NCI-H69 (cell line): ENCODE measurements at regions not wholly inside any gene's neighbourhood (a gene's known extent, or its start where the extent isn't known, plus 50 kb on each side); places are given as distances from the start of the nearest gene placed in this dataset.
"Not testable (repeated sequence)": the region's sequence is repeated elsewhere in the genome, so short reads cannot be mapped to it uniquely, and the experiment has no call there.

Experiments
- DNase-seq: peaks from one replicate; lab custom pipeline; 2025; lab: John Stamatoyannopoulos, UW

DNA sequence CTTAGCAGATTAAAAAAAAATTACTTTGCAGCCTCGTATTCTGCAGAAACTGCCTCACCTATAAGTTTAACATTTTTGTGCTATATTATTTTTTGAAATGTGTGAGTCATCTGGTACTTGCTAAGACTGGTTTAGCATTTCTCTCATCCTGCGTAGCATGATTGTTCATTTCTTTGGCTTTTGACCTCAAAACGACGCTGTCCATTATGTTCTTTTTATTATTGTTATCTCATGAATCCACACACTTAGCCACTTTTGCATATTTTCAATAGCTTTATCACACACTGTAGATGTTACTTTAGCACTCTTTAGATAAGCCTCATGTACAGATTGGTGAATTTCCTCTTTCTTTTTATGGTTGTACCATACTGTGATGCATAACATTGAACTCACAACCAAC lies 1004.9 kb upstream of the NCAM2 start:
- no peak for DNase-seq

DNA sequence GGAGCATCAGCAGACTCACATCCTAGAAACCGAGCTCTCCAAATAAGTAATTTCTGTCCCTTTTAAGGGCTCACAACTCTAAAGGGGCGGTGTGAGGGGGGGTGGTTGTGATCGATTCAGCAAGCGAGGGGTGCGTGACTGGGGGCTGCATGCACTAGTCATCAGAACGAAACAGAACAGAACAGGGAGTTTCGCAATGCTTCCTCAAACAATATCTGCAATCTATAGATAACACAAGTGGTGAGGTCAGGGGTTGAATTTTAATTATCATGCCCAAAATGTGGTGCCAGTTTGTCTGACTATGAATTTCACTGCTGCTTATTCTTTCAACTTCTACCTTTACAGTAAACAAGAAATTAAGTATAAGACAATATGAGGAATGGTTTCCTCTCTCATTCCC lies 1003.0 kb upstream of the NCAM2 start:
- no peak for DNase-seq

DNA sequence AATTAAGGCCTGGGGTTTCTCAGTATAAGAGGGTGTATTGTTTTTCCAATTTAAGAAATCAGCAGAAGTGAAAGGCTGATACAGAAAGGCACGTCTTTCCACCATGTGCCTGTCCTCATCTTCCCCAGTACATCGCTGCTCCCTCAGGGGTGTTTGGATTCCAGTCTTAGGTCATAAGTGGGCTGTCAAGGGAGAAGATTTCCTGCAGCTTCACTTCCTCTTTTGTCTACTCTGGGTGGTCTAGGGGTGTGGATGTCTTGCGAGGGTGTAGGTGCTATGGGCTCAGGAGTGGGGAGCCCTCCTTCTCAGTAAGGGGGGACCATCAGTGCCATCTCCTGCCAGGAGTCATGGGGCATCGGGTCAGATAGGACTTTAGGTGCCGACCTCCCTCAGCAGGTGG lies 999.8 kb upstream of the NCAM2 start:
- no peak for DNase-seq

DNA sequence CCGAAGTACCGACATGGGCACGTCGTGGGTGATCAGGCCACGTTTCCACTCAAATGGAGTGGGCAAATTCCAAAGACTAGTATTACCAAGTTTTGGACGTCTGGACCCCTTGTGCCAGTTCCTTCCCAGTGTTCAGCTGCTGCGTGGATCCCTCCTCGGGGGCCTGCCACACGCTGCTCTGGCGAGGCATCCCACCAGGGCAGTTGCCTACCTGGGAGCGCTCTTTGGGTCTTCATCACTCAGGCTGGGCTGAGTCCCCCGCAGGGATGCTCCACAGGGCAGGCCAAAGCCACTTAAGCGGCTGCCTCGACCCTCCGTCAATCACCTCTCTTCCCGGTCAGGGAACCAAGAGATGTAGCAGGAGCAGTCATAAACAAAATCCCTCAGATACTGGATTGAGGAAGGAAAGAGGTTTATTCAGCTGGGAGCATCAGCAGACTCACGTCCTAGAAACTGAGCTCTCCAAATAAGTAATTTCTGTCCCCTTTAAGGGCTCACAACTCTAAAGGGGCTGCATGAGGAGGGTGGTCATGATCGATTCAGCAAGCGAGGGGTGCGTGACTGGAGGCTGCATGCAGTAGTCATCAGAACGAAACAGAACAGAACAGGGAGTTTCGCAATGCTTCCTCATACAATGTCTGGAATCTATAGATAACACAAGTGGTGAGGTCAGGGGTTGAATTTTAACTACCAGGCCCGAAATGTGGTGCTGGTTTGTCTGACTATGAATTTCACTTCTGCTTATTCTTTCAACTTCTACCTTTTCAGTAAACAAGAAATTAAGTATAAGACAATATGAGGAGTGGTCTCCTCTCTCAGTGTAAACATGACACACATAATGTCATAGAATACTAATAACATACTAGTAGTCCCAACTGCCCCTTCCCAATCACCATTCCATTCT lies 998.6 kb upstream of the NCAM2 start:
- no peak for DNase-seq

DNA sequence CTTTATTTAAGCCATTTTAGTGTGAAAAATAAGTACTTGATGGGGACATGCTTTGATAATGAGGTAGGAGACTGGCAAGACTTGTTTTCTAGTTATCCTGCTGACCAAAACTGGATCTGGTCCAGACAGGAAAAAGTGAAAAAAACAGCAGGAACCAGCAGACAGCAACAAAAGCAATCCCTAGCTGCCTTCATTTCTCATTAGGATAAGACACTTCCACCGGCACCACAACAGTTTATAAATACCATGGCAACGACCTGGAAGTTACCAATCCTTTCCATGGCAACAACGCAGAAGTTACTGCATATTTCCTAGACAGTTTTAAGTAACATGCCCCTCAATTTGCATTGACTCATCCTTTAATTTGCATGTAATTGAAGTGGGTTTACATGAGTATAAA lies 993.8 kb upstream of the NCAM2 start:
- peak; percentile 77 for DNase-seq

DNA sequence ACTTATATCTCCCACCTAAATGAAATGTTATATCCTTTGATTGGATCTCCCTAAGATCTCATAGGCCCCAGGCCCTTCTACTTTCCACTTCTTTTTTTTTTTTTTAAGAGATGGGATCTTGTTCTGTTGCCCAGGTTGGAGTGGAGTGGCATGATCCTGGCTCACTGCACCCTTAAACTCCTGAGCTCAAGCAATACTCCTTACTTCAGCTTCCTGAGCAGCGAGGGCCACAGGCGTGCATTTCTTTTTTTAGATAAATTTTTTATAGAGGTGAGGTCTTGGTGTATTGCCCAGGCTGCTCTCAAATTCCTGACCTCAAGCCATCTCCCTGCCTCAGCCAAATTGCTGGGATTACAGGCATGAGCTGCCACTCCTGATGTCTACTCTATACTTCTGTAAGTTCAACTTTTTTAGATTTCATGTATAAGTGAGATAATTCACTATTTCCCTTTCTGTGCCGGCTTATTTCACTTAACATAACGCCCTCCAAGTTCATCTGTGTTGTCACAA lies 987.5 kb upstream of the NCAM2 start:
- DNase-seq = no peak

DNA sequence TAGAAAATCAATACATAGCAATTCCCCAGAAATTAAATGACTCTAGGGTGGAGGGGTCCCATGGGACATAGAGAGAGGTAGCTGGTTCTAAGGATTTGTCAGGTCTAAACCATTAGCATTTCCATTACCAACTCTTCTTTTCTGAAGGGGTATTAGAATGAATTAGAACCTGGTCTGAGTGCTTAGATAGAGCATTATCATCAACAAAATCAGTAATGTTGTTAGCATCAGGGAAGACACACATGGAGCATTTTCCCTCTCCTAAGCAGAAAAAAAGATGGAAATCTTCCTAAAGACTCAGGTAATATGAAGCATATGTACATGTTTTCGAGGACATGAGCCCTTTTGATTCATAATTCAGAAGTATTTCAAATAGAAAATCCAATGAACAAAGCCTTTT lies 984.4 kb upstream of the NCAM2 start:
- DNase-seq = peak; percentile 9

DNA sequence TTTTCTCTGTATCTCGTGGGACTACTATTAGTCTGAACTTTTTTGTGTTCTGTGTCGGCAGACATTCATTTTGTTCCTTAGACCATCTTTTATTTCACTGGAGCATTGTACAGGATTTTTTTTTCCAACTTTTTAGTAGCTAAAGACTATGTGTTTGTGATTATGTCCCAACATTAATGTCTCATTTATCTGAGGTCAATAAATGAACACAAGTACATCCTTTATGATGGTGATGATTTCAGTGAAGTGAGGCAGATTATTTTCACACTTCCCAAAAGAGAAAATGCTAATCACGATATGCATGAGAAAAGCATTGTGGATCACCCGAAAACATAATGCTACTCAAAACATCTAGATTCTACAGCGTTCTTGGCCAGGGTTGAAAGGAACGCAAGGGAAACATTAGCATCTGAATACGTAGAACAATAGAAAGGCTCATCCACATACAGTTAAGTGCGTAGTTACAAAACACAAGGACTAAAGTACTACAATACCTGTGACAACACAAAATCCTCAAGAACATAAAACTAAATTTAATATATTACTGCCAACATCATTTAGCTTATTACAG lies 981.7 kb upstream of the NCAM2 start:
- DNase-seq = no peak

DNA sequence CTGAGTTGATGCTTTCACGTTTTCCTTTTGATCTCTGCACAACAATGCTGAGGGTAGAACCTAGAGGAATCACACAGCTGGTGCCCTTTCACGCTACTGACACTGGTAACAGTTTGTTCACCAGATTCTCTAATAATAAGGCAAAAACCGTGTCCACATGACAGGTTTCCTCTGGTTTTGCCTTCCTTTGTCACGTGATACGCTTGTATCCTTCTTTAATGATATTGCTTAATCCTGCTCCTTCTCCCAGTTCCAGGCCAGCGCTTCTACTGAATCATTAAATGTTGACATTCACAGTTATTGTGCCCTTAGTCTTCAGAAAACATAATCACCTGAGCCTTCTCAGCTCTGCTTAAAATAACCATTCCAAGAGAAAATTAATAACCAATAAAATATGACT lies 978.2 kb upstream of the NCAM2 start:
- peak; percentile 37 for DNase-seq

DNA sequence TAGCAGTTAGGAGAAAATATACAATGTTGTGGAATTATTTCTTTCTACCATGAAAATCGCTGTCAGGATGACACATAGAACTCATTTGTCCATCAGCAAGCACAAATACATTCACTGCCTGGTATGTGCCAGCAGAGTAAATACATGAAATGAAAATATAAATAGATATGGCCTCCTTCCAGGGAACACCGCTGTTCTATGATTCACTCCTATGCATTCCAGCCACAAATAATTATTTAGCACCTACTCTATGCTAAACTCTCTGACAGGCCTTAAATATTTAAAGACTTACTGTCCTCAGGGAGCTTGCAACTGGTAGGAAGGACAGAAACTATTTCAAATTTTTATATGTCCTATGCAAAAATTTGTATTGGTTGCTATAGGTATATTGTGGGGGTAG lies 975.0 kb upstream of the NCAM2 start:
- DNase-seq = peak; percentile 15

DNA sequence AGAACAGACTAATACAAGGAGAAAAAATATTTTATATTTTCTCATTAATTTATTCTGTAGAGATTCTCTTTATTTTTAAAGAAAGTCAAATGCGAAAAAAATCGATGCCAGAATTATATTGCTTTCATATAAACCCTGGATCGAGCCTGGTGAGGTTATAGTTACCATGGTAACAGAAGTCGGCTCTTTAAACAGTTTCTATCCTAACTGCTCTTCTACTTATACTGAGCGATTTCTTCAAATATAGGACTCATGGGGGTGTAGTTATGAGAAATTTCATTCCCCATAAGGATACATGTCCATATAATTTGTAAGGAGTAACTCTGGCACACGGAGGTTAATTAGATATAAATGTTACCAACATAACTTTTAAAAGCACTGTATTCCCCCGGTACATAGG lies 973.5 kb upstream of the NCAM2 start:
- no peak for DNase-seq

DNA sequence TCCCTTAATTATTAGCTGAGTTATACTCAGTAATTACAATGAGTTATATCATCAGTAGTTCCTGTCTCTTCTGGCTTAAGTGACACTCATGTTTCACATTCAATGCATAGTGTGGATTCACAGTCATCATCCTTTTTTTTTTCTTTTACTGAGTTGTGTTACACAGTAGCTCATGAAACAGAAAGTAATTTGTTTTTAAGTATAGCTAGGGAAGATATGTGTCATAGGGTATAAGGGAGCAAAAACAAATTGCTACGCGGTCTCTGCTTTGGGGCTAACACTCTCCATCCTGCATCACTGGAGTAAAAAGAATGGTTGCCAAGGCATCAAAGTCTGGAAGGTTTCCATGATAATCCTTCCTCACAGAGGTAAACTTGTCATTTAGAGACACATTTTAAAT lies 971.7 kb upstream of the NCAM2 start:
- DNase-seq = no peak

DNA sequence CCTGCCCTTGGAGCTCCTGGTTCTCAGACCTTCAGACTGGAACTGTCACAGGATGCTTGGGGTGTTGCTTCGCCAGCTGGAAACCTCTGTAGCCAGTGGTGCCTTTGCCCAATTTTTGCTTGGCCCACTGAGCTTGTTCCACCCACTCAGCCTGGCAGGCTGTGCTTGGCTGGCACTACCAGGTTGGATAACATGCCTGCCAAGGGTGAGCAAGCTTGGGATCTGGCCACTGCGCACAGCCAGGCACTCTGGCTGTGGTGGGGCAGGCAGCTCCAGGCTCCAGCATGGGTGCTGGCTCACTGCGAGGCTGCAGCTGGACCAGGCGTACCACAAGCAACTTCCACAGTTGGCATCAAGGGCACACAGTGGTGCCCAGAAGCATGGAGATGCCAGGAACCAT lies 967.8 kb upstream of the NCAM2 start:
- no peak for DNase-seq

DNA sequence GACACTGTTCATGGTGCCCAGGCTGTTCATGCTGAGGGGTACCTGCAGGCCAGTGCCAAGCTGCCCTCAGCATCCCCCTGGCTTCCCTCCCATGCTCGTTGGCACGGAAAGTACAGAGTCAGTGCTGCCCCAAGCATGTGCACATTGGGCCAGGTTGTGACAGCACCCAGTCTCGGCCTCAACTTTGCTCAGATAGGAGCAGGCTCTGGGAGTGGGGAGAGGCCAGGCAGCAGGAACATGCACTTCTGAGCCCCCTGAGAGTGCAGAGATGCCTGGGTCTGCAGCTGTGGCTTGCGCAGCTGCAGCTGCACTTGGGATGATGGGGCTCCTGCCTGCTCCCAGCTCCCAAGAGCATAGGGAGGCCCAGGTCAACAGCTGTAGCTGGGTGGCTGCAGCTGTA lies 966.4 kb upstream of the NCAM2 start:
- DNase-seq = no peak

DNA sequence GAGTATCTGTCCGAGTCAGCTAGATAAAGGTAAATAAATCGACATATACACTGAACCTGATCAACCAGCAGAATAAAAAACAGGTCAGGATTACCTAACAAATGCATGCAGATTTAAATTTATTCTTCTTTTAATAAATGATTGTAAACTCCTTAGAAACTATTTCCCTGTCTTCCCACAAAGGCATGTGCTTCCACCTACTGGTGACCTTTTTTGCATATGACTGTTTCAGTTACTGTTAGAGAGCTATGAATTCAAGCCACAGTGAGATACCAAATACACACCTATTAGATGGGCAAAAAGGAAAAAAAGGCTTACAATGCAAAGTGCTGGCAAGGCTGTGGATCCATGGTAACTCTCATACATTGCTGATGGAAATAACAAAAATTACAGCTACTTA lies 957.4 kb upstream of the NCAM2 start:
- peak; percentile 60 for DNase-seq

DNA sequence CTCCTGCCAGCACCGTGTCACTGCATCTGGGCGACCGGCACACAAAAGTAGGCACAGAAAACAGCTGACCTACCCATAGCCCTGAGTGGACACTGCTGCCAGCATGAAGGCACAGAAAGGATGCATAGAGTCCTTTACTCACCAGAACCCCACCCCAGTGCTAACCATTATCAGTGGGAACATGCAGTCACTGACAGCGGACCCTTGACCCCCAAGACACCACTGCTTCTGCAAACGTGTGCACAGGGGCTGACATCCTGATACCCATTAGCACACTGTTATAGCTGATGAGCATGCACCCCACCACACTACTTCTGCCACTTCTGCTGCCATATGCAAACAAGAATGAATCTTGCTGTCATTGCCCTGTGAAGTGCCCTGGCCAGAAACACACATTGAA lies 953.0 kb upstream of the NCAM2 start:
- DNase-seq = no peak

DNA sequence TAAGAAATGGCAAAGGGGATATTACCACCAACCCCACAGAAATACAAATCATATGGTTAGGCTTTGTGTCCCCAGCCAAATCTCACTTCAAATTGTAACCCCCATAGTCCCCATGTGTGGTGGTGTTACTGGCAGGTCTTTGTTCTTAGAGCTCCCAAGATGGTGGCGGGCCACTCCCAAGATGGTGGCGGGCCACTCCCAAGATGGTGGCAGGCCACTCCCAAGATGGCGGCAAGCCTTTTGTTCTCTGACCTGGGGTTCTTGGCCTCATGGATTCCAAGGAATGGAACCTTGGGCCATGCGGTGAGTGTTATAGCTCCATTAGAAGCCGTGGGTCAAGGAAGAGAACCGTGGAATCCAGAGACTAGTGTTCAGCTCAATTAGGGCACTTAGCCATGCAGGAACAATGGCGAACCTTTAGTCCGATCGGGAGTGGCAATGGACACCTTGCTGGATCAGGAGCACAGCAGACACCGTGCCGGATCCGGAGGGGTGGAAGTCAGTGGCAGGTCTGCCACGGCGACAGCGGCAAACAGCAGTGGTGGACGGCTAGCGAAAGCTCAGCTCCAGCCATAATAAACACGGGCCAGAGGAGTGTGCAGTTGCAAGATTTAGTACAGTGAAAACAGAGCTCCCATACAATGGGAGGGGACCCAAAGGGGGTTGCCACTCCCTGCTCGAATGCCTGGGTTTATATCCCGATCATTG lies 949.9 kb upstream of the NCAM2 start:
- DNase-seq = not testable (repeated sequence)

DNA sequence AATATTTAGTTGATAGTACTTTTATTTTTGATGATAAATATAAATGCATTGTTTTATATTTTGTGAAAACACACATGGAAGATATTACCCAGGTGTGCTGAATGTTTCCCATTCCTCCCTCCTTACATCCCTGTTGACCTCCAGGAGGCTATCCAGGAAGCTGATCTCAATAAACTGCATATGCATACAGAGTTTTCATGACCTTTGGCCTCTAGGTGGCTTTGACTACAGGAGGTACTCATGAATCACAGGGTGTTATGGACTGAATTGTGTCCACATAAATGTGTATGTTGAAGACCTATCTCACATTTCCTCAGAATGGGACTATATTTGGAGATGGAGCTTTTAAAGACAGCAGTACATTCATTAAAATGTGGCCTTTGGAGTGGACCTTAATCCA lies 914.9 kb upstream of the NCAM2 start:
- peak; percentile 39 for DNase-seq

DNA sequence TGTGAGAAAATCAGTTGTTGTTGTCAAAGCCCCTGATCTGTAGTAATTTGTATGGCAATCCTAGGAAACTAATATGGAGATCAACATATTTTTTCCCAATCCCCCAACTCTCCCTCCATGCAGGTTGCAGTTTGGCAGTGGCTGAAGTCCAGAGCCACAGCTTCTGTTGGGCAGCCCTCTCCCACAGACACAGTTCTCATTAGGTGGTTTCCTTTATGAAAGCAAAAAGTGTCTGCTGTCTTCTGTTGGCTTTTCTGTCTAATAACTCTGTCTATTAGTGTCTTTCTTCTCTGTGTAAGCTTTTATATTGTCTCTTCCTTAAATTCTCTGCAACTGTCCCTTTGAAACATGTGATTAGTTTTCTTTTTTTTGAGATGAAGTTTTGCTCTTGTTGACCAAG lies 914.3 kb upstream of the NCAM2 start:
- DNase-seq = no peak

DNA sequence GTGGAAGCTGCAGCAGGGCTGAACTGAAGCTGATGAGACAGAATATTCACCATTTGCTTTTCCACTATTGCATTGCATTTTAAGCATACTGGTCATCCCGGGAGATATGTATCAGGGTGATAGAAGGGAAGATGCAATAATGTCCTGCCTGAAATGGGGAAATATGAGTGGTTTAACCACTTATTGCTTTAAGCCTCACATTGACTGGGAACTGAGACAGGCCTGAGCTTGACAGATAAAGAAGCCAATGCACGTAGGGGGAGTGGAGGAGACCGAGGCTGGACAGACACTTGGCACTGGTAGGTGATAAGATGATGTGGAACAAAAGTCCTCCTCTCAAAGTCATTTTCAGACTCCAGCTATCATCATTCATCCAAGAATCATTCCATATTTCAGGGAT lies 911.7 kb upstream of the NCAM2 start:
- DNase-seq = no peak

DNA sequence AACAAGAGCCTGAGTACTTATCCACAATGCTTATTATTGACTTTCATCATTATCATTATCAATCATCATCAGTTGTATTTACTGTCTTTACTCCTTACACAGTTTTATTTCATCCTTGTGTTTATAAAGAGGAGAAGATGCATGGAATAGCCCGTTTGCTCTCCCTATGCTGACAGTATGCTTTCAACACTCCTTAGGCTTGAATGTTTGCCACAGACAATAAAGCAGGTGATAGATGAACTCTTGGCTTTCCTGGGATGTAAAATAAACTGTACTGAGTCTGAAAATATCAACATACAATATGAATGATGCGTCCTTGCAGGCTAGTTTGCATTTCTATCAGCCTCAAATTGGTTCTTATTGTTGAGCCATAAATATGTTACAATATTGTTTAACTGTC lies 891.8 kb upstream of the NCAM2 start:
- DNase-seq = peak; percentile 74

DNA sequence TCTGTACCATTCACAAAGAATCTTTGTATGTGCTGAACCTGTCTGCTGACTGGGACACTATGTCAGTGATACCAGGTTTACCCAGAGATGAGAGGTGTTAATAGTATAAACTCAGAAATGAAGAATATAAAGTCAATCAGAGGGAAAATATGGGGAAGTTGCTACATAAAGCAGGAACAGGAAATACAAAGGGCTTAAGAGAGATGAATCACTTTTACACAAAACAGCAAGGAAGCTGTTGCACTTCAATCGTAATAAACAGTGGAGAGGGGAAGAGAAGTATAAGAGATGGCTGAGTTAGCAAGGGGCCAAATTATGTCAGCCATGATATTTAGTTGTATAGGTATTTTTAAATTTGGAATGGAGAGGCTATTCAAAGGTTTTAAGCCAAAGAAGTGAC lies 890.2 kb upstream of the NCAM2 start:
- DNase-seq = peak; percentile 59

DNA sequence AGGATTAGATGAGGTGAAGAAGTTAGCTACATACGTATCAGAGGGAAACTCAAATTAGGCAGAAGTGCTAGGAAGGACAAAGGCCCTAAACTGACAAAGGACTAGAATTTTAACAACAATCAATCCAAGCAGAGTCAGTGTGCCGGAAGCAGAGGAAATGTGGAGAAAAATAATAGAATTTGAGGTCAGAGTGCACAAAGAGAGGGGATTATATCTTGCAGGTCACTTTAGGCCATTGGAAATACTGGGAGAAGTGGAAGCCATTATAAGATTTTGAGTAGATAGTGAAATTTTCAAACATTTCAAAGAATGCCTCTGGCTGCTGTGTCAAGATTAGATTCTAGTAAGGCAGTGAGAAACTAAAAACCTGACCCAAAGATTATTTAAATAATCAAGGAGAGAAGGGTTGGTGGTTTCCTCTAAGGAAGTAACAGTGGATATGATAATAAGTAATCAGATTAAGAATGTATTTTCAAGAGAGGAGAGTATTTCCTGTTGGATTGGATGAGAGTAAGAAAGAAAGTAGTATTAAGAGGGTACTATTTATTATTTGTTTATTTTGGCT lies 889.2 kb upstream of the NCAM2 start:
- no peak for DNase-seq
